NCI-H2196 treated with DMSO at 0.1 percent for 48 hours (cell line): ENCODE measurements at regions not wholly inside any gene's neighbourhood (a gene's known extent, or its start where the extent isn't known, plus 50 kb on each side); places are given as distances from the start of the nearest gene placed in this dataset.
"Not testable (repeated sequence)": the region's sequence is repeated elsewhere in the genome, so short reads cannot be mapped to it uniquely, and the experiment has no call there.

ENCODE experiments used
- DNase-seq: peaks from one replicate; lab custom pipeline; 2025; ENCODE audit not compliant: unreplicated experiment; lab: John Stamatoyannopoulos, UW

DNA sequence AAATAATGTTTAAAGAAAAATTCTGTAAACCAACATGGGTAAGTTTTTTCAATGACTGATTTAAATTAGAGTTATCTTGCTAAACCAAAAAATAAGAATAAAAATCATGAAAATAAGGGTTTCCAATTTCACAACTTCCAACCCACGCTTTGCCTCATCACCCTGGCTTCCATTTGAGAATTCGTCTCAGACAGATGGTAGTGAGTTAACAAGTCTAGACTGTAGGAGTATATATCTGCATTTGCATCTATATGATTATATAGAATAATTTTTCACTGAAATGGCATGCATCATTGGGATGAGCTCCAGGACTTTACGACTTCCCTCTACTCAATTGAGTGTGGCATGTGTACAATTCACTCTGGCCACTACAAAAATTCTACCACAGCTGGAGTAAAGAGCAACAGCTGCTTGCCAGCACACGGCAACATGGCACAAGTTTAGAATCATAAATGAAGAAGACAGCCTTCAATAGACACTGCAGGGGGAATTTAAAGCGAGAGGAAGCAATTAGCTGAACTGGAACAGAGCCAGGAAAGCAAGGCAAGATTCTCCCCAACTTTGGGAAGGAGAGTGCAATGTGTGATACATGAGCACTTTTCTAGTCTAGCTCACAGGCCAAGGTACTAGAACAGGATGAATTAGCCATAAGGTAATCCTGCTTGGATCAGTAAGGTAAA lies 1673.5 kb upstream of the CELF4 start:
- DNase-seq, result no peak

- DNase-seq, result no peak
These were observed 1669.6 kb upstream of the CELF4 start for GRCh38 chr18:39235118-39235719.

GRCh38 chr18:39232937-39233336 lies 1667.3 kb upstream of the CELF4 start:
- DNase-seq, result no peak

- no peak for DNase-seq
These were observed 1666.9 kb upstream of the CELF4 start for GRCh38 chr18:39232490-39232889.

DNA sequence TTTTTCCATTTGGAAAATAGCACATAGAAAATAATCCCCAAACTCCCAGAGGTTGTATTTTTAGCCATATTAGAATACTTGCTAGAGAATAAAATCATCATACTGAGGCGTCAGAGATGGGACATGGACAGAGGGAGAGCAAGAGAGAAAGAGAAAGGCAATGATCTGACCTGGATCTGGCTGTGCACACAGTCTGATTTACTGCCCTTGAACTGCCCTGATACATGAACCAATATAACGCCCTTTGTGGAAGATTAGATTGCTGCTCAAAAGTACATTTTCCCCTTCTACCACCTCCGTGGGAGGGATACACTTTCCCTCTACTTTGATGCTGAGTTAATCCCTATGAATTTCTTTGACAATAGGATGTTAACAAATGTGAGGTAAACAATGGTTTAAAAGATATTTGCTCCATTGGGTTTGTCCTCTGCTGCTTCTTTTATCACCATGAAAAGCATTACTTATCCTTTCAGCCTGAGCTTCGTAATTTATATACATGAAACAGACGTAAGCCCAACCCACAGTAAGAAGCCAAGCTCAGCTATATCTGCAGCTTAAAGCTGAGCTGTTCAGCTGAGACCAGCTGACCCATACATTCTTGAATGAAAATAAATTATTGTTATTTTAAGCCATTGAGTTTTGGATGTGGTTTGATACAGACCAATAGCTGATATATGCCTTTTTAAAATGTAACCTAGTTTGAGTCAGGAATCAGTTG lies 1664.6 kb upstream of the CELF4 start:
- no peak for DNase-seq

DNA sequence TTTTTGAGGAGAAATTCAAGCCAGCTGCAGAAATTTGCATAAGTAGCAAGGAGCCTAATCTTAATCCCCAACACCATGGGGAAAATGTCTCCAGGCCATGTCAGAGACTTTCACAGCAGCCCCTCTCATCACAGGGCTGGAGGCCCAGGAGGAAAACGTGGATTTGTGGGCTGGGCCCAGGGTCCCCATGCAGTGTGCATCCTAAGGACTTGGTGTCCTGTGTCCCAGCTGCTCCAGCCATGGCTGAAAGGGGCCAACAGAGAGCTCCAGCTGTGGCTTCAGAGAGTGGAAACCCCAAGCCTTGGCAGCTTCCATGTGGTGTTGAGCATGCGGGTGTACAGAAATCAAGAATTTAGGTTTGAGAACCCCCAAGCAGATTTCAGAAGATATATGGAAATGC lies 1662.2 kb upstream of the CELF4 start:
- DNase-seq, result not testable (repeated sequence)

GRCh38 chr18:39225373-39225772 lies 1659.8 kb upstream of the CELF4 start:
- no peak for DNase-seq

GRCh38 chr18:39223283-39223682 lies 1657.7 kb upstream of the CELF4 start:
- DNase-seq, result no peak

DNA sequence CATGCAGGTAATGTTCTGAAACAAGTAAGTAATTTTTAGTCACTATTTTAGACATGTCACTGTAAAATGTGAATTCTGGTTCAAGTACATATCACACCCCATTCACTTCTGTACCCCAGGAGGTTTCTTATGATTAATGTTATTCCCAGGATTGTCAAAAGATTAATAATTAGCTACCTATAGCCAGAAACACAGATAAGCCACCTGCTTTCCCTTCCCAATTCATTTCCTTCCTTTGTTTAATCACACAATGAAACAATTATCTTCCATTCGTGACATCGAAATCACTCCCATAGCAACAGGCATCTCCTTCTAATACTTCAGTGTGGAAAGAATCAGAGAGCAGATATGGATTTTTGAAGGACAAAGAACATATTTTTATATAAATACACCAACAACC lies 1650.3 kb upstream of the CELF4 start:
- no peak for DNase-seq

GRCh38 chr18:39211461-39211860 lies 1645.9 kb upstream of the CELF4 start:
- no peak for DNase-seq

DNA sequence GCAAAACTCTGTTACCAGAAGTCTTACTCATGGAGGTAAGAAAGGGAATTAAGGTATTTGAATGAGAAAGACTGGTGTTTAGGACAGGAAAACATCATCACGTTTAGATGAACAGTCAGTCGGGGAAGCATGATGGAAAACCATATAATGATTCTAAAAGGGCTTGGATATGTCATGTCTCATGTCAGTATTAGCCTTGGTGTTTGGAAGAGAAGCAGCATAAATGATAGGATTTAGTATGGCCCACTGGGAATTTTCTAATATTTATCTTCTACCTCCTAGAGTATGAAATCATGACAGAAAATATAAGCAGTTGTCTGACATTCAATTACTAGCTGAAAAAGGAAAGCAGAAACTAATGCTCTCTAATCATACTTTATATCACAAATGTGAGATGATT lies 1643.6 kb upstream of the CELF4 start:
- DNase-seq, result no peak

GRCh38 chr18:39208729-39209128 lies 1643.1 kb upstream of the CELF4 start:
- no peak for DNase-seq

- DNase-seq, result no peak
These were observed 1642.6 kb upstream of the CELF4 start for GRCh38 chr18:39208190-39208589.

- DNase-seq, result not testable (repeated sequence)
These were observed 1641.0 kb upstream of the CELF4 start for GRCh38 chr18:39206398-39207103.

DNA sequence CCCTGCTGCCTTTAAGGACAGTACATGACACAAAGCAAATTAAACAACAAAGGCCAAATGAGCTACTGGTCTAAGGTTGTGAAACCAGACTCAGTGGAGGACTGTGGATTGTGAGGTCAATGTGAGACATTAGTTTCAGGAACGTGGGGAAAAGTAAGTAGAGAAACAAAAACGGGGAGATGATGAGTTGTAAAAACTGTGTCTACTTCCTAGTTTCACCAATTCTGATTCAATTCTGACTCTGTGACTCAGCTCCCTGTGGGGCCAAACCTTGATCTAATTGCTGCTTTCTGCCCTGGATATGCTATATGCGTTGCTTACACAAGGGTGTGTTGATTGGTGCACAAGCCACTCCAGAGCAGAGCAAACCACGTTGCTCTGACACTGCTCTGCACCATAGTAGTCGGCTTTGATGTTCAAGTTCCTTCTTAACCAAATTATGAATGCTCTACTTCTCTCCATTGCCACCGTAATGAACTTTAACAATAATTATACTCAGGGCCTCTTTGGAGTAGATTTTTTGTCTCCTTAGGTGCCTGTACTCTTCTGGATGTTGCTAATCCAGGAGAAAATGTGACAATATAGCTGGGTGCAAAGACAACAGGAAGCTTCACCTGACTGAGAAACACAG lies 1640.1 kb upstream of the CELF4 start:
- DNase-seq, result no peak

GRCh38 chr18:39200153-39200552 lies 1634.6 kb upstream of the CELF4 start:
- DNase-seq, result no peak

DNA sequence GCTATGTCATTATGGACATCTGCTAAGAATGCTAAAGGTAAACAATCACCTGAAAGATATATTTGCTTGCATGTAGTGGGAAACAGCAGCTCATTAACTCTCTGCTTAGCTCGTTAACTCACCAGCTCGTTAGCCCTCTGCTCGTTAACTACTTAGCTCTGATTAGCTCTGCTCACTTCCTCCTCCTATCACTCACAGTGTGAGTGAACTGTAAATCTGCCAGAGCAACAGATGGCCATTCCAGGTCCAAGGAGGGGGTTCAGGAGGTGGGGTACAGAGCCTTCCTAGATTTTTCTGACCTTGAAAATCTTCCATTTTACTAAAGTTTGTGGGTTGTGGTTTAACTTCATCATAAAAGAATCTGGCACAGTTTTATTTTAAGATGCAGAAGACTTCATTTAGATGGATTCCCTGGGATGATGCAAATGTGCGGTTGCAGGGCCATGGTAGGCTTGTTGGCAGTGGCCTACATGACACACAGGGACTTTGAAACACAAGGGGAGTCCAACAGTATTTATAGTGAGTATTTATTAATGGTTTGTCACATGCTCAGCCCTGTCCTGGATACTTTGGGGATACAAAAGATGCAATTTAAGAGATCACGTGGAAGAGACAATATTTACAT lies 1633.7 kb upstream of the CELF4 start:
- DNase-seq, result no peak

DNA sequence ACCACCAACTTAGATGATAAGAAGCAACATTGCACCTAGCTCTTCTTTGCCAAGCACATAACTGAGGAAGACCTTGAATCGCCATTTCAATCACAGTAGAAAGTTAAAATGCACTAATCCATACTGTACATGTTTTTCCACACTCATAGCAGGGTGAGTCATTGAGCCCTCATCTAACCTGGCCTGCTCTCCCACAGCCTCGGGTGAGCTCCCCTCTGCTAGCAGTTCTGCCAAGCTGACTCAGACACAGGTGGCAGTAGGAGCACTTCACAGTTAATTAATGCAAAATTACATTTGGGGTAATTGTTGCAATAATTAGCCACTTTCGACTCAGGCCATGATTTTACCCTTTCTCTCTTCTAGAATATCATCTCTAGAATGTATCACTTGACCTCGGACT lies 1632.8 kb upstream of the CELF4 start:
- no peak for DNase-seq

DNA sequence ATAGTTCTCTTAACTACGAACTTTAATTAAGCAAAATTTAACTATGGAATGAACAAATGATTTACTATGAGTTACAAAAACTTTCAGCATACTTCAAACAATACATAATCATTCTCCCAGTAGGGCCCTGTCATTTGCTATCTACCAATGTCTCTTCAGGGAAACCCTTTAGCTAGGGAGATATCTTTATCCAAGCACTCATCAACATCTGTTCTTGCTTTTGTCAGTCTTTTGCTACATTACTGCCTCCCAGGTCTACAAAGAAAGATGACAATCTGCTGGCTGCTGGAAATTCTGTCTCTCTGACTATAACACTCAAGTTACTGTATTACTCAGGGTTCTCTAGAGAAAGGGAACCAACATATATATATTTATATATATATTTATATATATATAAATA lies 1626.3 kb upstream of the CELF4 start:
- no peak for DNase-seq

DNA sequence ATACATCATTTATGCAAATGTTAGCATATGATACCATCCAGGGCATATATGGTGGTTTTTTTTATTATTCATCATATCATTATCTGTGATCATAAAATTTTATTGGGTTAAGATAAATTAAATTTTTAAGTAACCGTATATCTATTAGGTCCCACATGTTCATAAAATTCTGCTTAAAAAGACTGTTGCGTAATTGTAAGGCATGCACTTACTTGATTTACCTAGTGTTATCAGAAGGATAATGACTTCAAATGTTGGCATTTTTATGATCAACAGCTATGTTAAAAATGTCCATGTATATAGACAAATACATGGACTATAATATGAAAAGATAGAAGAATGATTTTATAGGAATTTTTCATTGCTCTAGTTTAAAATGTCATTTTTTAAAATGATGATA lies 1625.5 kb upstream of the CELF4 start:
- DNase-seq, result no peak

DNA sequence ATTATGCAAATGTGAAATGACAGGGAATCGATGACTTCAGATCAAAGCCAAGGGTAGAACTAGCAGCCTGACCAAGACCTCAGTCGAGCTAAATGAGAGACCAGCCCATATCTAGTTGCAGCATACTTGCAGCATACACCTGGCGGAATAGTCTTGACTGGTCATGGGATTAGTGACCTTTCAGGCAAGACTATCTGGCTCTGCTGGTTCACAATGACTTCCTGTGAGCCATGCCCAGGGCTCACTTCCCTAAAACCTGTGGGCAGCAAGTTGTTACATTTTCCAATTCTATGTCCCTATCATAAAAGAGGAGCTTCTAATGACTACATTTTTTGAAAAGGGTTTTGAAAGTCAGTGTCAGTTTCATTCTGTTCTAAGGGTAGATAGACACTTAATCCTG lies 1624.9 kb upstream of the CELF4 start:
- no peak for DNase-seq
